ENCODE measurements at regions not wholly inside any gene's neighbourhood (a gene's known extent, or its start where the extent isn't known, plus 50 kb on each side); places are given as distances from the start of the nearest gene placed in this dataset.

DNA sequence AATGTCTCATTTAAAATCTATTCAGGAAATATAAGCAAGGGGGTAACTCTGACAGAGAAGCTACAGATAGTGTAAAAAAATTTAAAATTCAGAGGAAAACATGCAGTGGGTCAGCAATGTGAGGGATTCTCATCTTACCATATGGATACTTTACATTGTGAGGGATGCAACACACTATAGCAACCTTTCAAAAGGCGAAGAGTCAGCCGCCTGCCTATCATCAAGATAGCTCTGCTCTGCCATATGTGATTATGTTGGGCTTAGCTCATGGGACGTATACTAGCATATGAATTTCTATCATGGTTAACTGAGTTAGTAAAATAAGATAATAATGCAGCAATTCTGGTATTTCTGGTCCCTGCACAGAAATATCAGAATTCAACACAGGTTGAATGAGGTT lies 130.9 kb downstream of the MAP3K7 start:
- intact Hi-C loops (cut with DNase I) = no loop called here

DNA sequence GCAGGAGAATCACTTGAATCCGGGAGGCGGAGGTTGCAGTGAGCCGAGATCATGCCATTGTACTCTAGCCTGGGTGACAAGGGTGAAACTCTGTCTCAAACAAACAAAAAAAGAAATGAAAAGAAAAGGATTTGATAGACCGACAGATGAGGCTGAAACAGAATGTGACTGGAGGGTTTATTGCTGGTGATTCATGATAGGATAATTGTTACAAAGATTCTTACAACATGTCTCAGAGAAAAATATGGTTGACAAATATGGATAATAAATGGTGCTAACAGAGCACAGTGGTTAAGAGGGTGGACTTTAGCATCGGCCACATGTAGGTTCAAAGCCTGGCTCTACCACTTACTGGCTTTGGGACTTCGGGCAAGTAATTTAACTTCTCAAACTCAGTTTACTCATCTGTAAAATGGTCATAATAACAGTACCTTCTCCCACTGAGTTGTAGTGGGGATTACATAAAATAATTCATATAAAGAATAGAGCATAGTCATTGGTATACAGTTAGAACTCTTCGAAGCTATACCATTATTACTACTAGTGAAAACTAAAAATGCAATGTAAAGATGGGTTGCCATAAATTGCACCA lies 131.9 kb downstream of the MAP3K7 start:
- no peaks in the 10 kb centered on the region for H3K27me3 ChIP-seq
- TF ChIP-seq, protein P1, sequence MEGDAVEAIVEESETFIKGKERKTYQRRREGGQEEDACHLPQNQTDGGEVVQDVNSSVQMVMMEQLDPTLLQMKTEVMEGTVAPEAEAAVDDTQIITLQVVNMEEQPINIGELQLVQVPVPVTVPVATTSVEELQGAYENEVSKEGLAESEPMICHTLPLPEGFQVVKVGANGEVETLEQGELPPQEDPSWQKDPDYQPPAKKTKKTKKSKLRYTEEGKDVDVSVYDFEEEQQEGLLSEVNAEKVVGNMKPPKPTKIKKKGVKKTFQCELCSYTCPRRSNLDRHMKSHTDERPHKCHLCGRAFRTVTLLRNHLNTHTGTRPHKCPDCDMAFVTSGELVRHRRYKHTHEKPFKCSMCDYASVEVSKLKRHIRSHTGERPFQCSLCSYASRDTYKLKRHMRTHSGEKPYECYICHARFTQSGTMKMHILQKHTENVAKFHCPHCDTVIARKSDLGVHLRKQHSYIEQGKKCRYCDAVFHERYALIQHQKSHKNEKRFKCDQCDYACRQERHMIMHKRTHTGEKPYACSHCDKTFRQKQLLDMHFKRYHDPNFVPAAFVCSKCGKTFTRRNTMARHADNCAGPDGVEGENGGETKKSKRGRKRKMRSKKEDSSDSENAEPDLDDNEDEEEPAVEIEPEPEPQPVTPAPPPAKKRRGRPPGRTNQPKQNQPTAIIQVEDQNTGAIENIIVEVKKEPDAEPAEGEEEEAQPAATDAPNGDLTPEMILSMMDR (IDR thresholded peaks at IDR 0.05) = no peak
- H3K4me3 ChIP-seq = no peak overlapping the region
- peaks cover 0 to 20% (median 0%) of the 10 kb centered on the region in 9 donors for H3K4me1 ChIP-seq
- intact Hi-C loops (cut with DNase I) = no loop called here
- no peak overlapping the region for H3K27ac ChIP-seq
- no peak for ATAC-seq
- no peak for DNase-seq
- no peaks in the 10 kb centered on the region for H3K36me3 ChIP-seq
- 92 to 95% methylated on average over 7 of the region's 7 CpGs for WGBS, 2 donors
- no peaks in the 10 kb centered on the region for H3K9me3 ChIP-seq

More for the DNA sequence above, 130.9 kb downstream of the MAP3K7 start:
- DNase-seq = no peak
- 77 to 84% methylated on average over 3 of the region's 3 CpGs for WGBS, 2 donors
- no peaks in the 10 kb centered on the region for H3K36me3 ChIP-seq
- H3K4me3 ChIP-seq = no peak overlapping the region
- H3K27me3 ChIP-seq = no peaks in the 10 kb centered on the region
- peaks cover 0 to 21% (median 0%) of the 10 kb centered on the region in 9 donors for H3K4me1 ChIP-seq
- TF ChIP-seq, protein P1 (IDR thresholded peaks at IDR 0.05) = no peak
- no peak for ATAC-seq
- no peaks in the 10 kb centered on the region for H3K9me3 ChIP-seq
- H3K27ac ChIP-seq = no peak overlapping the region

DNA sequence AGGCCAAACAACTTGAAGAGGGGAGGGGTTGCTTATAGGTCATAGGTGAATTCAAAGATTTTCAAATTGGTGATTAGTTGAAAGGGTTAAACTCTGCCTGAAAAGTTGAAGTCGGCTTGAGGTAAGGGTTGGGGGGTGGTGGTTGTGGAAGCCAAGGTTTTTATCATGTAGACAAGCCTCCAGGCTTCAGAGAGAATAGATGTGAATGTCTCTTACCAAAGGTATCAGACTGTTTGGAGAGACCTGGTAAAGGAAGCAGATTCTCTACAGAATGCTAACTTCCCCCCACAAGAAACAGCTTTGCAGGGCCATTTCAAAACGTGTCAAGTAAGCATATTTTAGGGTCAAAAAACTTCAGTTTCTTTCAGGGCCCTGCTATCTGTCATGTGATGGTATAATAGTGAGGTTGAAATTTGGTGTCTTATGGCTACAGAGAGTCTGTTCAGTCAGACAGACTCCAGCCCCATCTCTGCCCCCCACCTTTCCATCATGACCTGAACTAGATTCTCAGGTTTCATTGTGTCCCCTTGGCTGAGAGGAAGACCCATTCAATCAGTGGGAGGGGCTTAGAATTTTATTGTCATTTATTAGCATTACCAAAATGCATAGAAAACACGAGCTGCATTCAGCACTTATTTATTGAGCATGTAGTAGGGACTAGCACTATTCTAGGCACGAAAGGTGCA lies 136.5 kb downstream of the MAP3K7 start:
- peaks cover 0 to 3% (median 0%) of the 10 kb centered on the region in 9 donors for H3K4me1 ChIP-seq
- 45 to 51% methylated on average over 4 of the region's 4 CpGs for WGBS, 2 donors

DNA sequence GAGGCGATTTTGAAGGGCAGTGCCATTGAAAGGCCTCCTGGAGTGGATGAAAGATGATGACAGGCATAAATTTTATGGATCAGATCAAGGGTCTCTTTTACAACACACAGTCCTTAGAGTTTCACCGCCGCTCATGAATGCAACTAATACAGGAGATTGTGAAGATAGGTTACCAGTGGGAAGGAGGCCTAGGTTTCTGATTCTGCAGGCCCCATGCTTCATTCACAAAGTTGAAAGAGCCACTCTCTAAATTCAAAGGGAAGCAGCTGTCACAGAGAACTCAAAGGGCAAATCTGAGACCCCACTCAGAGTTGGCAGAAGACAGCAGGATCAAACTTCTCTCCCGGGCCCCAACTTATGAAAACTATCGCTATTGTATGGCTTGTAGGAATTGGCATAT lies 137.6 kb downstream of the MAP3K7 start:
- intact Hi-C loops (cut with DNase I) = no loop called here
- WGBS, 2 donors = 92 to 98% methylated on average over 5 of the region's 5 CpGs
- H3K4me1 ChIP-seq = peaks cover 0 to 3% (median 0%) of the 10 kb centered on the region in 9 donors
- no peaks in the 10 kb centered on the region for H3K36me3 ChIP-seq
- DNase-seq = no peak
- ATAC-seq = no peak
- TF ChIP-seq, protein P1 (IDR thresholded peaks at IDR 0.05) = no peak
- no peaks in the 10 kb centered on the region for H3K27me3 ChIP-seq
- no peak overlapping the region for H3K4me3 ChIP-seq
- H3K27ac ChIP-seq = no peak overlapping the region
- no peaks in the 10 kb centered on the region for H3K9me3 ChIP-seq

More for the DNA sequence above, 136.5 kb downstream of the MAP3K7 start:
- no peak overlapping the region for H3K4me3 ChIP-seq
- intact Hi-C loops (cut with DNase I) = no loop called here
- H3K9me3 ChIP-seq = no peaks in the 10 kb centered on the region
- no peak for DNase-seq
- TF ChIP-seq, protein P1 (IDR thresholded peaks at IDR 0.05) = no peak
- ATAC-seq = no peak
- no peaks in the 10 kb centered on the region for H3K36me3 ChIP-seq
- H3K27me3 ChIP-seq = no peaks in the 10 kb centered on the region
- H3K27ac ChIP-seq = no peak overlapping the region
